HG02571 (cell line): ENCODE measurements at regions not wholly inside any gene's neighbourhood (a gene's known extent, or its start where the extent isn't known, plus 50 kb on each side); places are given as distances from the start of the nearest gene placed in this dataset.

ENCODE experiments used
- ATAC-seq: cut with Tn5 transposase; IDR thresholded peaks from one replicate; pipeline ENCODE4 v1.9.1; 2021; ENCODE audit warnings: mild to moderate bottlenecking, moderate library complexity; ENCODE audit not compliant: unreplicated experiment

DNA sequence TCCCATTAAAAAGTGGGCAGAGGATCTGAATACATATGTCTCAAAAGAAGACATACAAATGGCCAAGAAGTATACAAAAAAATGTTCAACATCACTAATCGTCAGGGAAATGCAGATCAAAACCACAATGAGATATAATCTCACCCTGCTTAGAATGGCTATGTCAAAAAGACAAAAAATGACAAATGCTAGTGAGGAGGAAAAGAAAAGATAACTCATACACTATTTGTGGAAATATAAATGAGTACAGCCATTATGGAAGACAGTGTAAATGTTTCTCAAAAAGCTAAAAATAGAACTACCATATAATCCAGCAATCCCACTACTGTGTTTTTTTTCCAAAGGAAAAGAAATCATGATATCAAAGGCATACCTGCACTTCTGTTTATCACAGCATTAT, 450.7 kb downstream of the EFNA5 start:
- ATAC-seq = no peak

DNA sequence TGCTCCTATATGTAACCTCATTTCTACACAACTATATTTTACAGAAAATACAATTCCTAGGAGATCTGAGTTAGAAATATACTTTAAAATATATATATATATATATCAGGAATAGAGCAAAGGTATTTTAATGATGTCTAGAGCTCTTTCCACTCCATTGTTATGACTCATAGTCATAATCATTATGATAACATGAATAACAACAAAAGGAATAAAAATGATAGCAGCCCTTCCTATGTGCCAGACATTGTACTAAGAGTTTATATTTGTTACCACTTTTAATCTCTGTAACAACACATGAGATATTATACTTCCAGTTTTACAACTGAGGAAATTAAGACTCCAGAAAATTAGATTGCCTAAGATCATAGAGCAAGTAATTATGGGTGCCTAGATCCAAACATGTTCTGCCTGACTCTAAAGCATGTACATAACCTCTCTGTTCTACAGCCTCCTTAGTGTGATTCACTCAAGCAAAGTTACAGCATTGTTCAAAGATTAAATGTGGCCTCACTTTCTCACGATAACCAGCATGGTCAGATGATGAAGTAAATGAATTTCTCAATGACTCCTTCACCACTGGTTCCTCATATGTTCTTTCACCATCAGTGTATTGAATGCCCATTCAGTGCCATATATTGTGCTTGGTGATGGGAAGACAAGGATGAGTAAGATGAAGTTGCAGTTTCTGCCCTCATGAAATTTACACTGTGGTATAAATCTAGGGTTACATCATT, 452.1 kb downstream of the EFNA5 start:
- no peak for ATAC-seq

- ATAC-seq = no peak
These were observed 453.0 kb downstream of the EFNA5 start for GRCh38 chr5:107217721-107218130.

- ATAC-seq = no peak
These were observed 454.1 kb downstream of the EFNA5 start for GRCh38 chr5:107216587-107216986.

DNA sequence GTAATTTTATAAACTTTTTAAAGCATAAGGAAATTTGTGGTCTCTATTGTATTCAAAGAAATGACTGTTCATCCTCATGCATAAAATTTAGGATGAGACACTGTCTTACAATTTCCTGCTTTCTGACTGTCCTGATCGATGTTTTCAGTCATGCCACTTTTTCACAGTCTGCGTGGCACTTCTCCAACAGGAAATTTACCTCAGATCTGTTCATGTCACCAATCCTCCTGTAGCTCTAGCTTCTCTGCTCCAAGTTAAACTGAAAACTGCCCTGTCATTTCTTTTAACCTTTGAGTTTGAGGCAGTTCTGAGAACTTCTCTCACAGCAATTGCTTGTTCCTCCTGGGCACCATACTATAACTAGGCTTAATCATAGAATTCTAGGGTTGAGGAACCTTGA, 455.1 kb downstream of the EFNA5 start:
- ATAC-seq = no peak

- ATAC-seq = no peak
These were observed 457.7 kb downstream of the EFNA5 start for GRCh38 chr5:107213025-107213424.

DNA sequence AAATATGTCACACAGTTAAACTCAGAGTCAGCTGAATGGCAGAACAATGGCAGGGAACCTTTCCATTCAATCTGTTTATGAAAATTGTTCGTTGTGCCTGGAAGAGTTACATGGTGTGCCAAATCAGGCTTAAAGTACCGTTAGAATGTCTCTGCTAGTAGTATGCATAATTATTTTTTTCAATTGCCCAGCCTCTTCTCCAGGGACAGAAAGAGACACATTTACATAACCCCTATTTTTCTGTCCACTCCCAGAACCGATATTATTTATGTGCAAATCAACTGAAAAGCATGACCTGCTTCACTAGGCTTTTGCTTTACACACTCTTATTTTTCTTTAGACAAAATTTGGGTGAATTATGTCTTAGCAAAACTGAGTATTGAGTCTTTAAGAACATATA, 459.1 kb downstream of the EFNA5 start:
- ATAC-seq = no peak

DNA sequence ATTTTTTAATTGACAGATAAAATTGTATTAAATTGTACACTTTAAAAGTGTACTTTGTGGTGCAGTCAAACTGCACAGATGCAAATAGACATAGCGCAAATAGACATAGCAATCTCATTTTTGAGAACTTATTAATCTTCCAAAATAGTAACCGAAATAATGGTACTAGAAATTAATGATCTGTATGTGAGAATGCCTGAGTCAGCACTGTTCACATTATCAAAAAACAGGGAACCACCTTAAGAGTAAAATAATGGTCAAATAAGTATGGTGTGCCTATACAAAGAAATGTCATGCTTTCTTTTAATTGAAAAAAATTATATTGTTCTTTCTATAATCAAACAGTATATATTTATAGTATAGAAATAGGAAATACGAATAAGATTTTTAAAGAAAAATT, 461.9 kb downstream of the EFNA5 start:
- no peak for ATAC-seq

- ATAC-seq = no peak
These were observed 466.3 kb downstream of the EFNA5 start for GRCh38 chr5:107204413-107204812.

DNA sequence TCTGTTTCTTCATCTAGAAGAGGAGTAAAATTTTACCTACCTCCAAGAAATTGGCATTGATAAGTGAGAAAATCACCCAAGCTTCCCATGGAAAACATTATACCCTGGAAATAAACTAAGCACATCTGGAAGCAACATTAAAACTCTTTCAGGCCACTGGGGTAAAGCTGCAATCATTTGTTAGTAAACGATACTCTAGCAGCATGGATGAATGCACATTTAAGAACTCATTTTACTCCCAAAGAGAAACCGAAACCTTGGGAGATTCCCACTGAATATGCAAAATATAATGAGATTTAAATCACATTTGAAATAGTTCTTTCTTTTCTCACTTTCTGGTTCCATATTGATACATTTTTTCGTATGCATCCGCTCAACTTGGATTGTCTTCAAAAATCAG, 467.5 kb downstream of the EFNA5 start:
- ATAC-seq = no peak

GRCh38 chr5:107199756-107200155, 471.0 kb downstream of the EFNA5 start:
- ATAC-seq = no peak

DNA sequence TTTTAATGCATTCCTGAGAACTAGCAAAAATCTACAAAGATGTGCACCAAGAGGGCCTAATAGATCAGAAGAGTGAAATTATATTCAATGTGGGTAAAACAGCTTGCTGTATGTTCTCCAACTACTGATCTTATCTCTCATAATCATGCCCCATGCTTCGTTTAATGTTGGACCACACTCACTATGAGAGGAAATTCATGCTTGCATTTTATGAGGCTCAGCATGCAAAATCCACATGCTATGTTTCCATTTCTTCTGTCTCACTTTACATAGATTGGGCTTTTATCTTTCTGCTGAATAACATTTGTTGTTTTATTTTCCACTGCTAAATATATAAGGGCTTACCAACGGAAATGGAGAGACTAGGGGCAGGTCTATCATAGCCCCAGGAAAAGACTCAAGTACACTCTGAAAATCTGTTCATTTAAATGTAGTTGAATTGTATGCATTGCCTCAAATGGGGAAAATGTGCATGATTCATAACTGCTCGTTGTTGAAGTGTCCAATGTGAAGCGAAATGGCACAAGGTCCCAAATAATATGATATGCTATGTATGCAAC, 474.2 kb downstream of the EFNA5 start:
- ATAC-seq = no peak

DNA sequence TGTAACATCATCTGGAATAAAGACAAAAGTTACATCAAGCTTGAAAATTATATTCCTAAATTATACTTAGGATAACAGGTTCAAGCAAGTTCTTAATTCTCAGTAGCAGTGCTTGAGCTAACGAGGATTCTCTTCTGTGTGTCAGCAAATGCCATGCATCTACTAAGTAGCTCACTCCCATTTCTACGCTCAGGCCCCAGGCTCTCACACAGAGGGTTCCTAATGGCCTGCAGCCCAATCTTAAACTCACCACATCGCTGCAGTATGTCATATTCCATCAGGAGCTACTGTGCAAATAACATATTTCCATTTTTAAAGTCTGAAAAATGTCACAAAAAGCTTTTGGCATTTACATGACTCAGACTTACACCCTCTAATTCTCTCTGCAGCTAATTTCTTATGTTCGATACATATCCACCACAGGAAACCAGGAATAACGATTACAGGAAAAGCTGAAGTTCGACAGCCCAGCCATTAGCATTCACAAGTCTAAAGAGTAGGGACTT, 474.8 kb downstream of the EFNA5 start:
- no peak for ATAC-seq

- no peak for ATAC-seq
These were observed 485.9 kb downstream of the EFNA5 start for GRCh38 chr5:107184871-107185270.

DNA sequence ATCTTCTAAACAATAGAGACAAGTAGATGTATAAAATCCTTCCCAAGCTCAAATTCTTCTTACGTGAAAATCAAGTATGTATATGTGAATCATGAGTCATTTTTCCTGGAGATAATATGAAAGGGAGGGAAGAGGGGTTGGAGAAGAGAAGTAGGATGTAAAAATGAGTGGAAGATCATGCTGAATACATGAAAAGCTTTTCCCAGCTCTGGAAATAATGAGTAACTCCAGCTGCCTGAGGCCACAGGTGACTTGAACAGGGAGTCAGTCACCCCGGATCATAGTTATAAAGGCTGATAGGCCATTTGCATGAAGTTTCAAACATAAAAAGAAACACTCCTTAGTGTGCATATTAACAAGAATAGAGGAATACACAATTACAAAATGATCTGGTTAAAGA, 486.7 kb downstream of the EFNA5 start:
- ATAC-seq = no peak

DNA sequence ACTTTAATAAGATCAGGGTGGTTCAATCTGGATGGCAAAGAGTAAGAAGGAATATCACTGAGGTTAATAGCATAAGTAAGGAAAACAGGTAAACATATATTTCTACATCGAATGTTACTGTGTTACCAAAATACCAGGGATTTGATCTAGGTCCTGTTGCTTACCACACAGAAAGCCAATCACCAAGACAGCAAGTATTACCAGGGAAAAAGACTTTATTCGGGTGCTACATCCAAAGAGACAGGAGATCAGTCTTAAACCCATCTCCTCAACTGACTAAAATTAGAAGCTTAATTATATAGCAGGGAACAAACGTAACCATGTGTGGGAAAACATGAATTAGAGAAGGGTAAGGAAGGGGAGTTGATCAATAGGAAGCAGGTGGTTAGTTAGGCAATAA, 500.1 kb downstream of the EFNA5 start:
- ATAC-seq = no peak

GRCh38 chr5:107169867-107170266, 500.9 kb downstream of the EFNA5 start:
- no peak for ATAC-seq

GRCh38 chr5:107168848-107169752, 501.6 kb downstream of the EFNA5 start:
- no peak for ATAC-seq

DNA sequence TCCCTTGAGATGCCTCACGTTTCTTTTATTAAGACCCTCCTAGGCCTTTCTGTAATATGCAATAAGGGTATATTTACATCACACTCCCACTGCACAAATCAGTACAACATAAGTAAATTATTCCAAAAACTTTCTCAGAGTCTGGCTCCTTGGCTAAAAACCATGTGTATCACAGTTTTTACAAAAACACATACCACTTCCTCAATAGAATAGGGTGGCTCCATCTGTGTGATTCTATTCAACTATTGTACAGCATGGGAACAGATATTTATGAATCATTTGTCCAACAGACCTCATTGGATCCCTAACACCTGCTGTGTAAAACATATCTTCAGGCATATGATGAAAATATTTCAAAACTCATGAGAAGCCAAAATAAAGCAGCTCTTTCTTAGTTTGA, 502.7 kb downstream of the EFNA5 start:
- no peak for ATAC-seq

DNA sequence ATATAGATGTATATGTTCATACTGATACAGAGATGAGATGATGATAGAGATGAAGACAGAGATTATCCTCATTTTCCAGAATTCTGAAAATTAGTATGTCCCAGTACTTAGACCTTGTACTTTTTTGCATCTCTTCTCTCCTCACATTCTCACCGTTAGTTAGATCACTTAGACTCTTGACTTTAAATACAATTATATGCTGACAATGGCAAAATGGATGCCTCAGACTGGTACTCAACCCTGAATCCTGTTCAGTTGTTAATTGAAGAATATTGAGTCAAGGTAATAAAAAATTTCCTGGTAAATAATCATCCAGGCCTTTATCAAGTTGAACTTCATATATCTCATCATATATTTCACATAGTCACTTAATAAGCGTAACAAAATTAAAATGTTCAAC, 505.4 kb downstream of the EFNA5 start:
- no peak for ATAC-seq

DNA sequence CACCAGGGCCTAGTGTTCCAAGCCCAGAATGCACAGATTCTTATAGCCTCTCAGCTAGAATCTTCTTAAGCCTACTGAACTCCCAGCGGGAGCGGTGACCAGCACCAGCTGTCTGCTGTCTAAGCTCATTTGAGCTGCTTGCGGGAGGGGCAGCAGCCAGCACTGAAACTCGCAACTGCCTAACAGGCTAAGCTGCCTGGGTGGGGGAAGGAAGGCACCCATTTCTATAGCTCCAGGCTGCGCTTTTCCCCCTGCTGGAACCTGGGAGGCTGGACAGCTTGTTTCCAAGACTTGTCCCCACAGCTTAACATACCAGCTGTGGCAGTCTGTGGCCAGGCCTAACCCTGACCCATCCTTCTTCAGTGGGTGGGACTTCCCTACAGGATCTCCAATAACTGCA, 512.9 kb downstream of the EFNA5 start:
- ATAC-seq = no peak

DNA sequence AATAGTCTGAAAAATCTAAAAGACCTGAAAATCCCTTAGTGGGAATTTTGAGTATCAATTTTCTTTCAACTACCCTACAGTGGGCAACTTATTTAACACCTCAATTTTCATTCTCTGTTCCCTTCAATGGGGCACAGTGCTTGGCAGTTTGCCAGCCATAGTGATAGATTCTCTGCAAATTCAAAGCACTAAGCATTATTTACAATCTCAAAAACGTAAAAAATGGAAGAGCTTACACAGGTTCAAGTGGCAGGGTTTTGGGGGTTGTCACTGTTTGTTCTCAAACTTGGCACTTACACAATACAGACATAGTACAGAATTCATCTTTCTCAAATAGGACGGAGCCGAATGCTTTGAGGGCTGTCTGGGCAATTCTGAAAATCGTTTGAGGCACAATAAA, 515.0 kb downstream of the EFNA5 start:
- no peak for ATAC-seq
